ENCODE measurements at regions not wholly inside any gene's neighbourhood (a gene's known extent, or its start where the extent isn't known, plus 50 kb on each side); places are given as distances from the start of the nearest gene placed in this dataset.
"Not testable (repeated sequence)": the region's sequence is repeated elsewhere in the genome, so short reads cannot be mapped to it uniquely, and the experiment has no call there.

DNA sequence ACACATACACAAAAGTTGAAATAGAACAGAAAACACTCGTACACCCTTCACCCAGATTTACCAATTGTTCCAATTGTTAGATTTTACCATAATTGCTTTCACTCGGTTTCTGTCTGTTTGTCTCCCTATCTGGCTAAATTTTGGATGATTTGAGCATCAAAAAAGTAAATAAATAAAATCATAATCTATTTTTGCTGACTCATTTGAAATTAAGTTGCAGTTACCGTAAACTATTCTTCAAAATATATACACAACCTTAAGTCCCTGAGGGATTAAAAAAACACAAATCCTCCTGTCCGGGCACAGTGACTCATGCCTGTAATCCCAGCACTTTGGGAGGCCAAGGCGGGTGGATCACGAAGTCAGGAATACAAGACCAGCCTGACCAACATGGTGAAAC lies 81.3 kb upstream of the SYT9 start:
- no peaks in the 10 kb centered on the region for H3K27me3 ChIP-seq (ENCODE audit: insufficient read depth, low read length)
- CTCF ChIA-PET (ENCODE audit: partially characterized antibody), result no interaction called here
- no peaks in the 10 kb centered on the region for H3K9me3 ChIP-seq (ENCODE audit: control insufficient read depth in 1 of 2, low read length in 2 of 2)
- no peak overlapping the region for H3K4me3 ChIP-seq (ENCODE audit: low read length in 2 of 2)
- no peak overlapping the region for H3K27ac ChIP-seq (ENCODE audit: low read depth, low read length)
- no peaks in the 10 kb centered on the region for H3K4me1 ChIP-seq (ENCODE audit: insufficient read depth, low read length)
- no peaks in the 10 kb centered on the region for H3K4me1 Mint-ChIP-seq
- intact Hi-C loops (cut with micrococcal nuclease), result no loop called here
- DNase-seq, result no peak
- no peaks in the 10 kb centered on the region for H3K36me3 ChIP-seq (ENCODE audit: insufficient read depth, low read length)
- no peak overlapping the region for H3K27ac Mint-ChIP-seq
- no peak overlapping the region for H3K4me3 Mint-ChIP-seq
- no peaks in the 10 kb centered on the region for H3K36me3 Mint-ChIP-seq
- peaks cover 0 to 12% of the 10 kb centered on the region in 2 donors for H3K27me3 Mint-ChIP-seq
- POLR2A ChIA-PET (ENCODE audit: partially characterized antibody), result no interaction called here
- H3K9me3 Mint-ChIP-seq, result no peaks in the 10 kb centered on the region

GRCh38 chr11:7175007-7175406 lies 76.7 kb upstream of the SYT9 start:
- Mint-ChIP-seq H3K4me3 (no peak overlapping the region), H3K36me3 (no peaks in the 10 kb centered on the region), H3K4me1 (no peaks in the 10 kb centered on the region), H3K27ac (no peak overlapping the region), H3K9me3 (peaks cover 0 to 5% (median 0%) of the 10 kb centered on the region in 8 donors), H3K27me3 (peaks cover 0 to 13% of the 10 kb centered on the region in 2 donors)
- Histone ChIP-seq H3K27me3 (ENCODE audit: insufficient read depth, low read length) (no peaks in the 10 kb centered on the region), H3K36me3 (ENCODE audit: insufficient read depth, low read length) (no peaks in the 10 kb centered on the region), H3K27ac (ENCODE audit: low read depth, low read length) (no peak overlapping the region), H3K9me3 (ENCODE audit: control insufficient read depth in 1 of 2, low read length in 2 of 2) (no peaks in the 10 kb centered on the region), H3K4me1 (ENCODE audit: insufficient read depth, low read length) (no peaks in the 10 kb centered on the region), H3K4me3 (ENCODE audit: low read length in 2 of 2) (no peak overlapping the region)
- ChIA-PET POLR2A (ENCODE audit: partially characterized antibody) (no interaction called here), CTCF (ENCODE audit: partially characterized antibody) (no interaction called here)
- DNase-seq, result no peak
- intact Hi-C loops (cut with micrococcal nuclease), result no loop called here

DNA sequence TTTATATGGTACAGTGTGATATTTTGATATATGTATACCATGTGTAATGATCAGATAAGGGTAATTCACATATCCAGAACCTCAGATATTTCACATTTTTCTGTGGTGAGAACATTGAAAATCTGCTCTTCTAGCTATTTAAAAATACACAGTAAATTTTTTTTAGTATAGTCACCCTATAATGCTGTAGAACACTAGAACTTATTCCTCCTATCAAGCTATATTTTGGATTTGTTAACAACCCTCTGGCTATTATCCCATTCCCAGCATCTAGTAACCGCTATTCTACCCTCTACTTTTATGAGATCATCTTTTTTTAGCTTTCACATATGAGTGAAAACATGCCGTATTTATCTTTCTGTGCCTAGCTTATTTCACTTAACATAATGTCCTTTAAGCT lies 65.5 kb upstream of the SYT9 start:
- H3K27me3 Mint-ChIP-seq, result peaks cover 0 to 3% of the 10 kb centered on the region in 2 donors
- ChIA-PET POLR2A (ENCODE audit: partially characterized antibody) (no interaction called here), CTCF (ENCODE audit: partially characterized antibody) (interaction anchor here (1.1 kb wide), 1 partner anchor 9 kb away, joined by 3 read pairs; no protein-coding TSS in a partner anchor)
- H3K4me3 Mint-ChIP-seq, result no peak overlapping the region
- H3K36me3 ChIP-seq (ENCODE audit: insufficient read depth, low read length), result no peaks in the 10 kb centered on the region
- no peak overlapping the region for H3K4me3 ChIP-seq (ENCODE audit: low read length in 2 of 2)
- no peaks in the 10 kb centered on the region for H3K27me3 ChIP-seq (ENCODE audit: insufficient read depth, low read length)
- no peaks in the 10 kb centered on the region for H3K9me3 ChIP-seq (ENCODE audit: control insufficient read depth in 1 of 2, low read length in 2 of 2)
- no peak overlapping the region for H3K27ac ChIP-seq (ENCODE audit: low read depth, low read length)
- H3K36me3 Mint-ChIP-seq, result no peaks in the 10 kb centered on the region
- no peak overlapping the region for H3K27ac Mint-ChIP-seq
- no peak for DNase-seq
- H3K9me3 Mint-ChIP-seq, result peaks cover 3 to 13% (median 5%) of the 10 kb centered on the region in 8 donors
- H3K4me1 ChIP-seq (ENCODE audit: insufficient read depth, low read length), result no peaks in the 10 kb centered on the region
- H3K4me1 Mint-ChIP-seq, result no peaks in the 10 kb centered on the region
- intact Hi-C loops (cut with micrococcal nuclease), result no loop called here

DNA sequence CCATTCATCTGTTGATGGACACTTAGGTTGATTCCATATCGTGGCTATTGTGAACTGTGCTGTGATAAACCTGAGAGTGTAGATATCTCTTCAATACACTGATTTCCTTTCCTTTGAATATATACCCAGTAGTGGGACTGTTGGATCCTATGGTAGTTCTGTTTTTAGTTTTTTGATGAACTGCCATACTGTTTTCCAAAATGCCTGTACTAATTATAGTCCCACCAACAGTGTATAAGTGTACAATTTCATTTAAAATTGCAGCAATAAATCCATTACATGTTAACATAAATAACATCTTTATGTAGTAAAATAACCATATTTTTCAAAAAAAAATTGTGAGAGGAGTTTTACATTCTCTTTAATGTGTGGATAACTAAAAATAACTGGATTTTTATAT lies 65.0 kb upstream of the SYT9 start:
- Histone ChIP-seq H3K27me3 (ENCODE audit: insufficient read depth, low read length) (no peaks in the 10 kb centered on the region), H3K4me1 (ENCODE audit: insufficient read depth, low read length) (no peaks in the 10 kb centered on the region), H3K27ac (ENCODE audit: low read depth, low read length) (no peak overlapping the region), H3K36me3 (ENCODE audit: insufficient read depth, low read length) (no peaks in the 10 kb centered on the region), H3K4me3 (ENCODE audit: low read length in 2 of 2) (no peak overlapping the region), H3K9me3 (ENCODE audit: control insufficient read depth in 1 of 2, low read length in 2 of 2) (no peaks in the 10 kb centered on the region)
- intact Hi-C loops (cut with micrococcal nuclease), result no loop called here
- Mint-ChIP-seq H3K27me3 (peaks cover 0 to 3% of the 10 kb centered on the region in 2 donors), H3K36me3 (no peaks in the 10 kb centered on the region), H3K4me3 (no peak overlapping the region), H3K9me3 (peaks cover 3 to 13% (median 5%) of the 10 kb centered on the region in 8 donors), H3K4me1 (no peaks in the 10 kb centered on the region), H3K27ac (no peak overlapping the region)
- ChIA-PET POLR2A (ENCODE audit: partially characterized antibody) (no interaction called here), CTCF (ENCODE audit: partially characterized antibody) (interaction anchor here (1.1 kb wide), 1 partner anchor 9 kb away, joined by 3 read pairs; no protein-coding TSS in a partner anchor)
- DNase-seq, result no peak

DNA sequence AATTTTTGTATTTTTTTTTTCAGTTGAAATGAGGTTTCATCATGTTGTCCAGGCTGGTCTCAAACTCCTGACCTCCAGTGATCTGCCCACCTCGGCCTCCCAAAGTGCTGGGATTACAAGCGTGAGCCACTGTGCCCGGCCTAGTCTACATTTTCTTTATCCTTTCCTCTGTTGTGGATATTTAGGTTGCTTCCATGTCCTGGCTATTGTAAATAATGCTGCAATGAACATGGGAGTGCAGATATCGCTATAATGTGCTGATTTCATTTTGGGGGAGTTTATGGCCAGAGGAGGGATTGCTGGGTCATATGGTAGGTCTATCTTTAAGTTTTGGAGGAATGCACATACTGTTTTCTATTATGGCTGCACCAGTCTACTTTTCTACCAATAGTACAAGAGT lies 58.9 kb upstream of the SYT9 start:
- H3K9me3 Mint-ChIP-seq; H3K27ac ChIP-seq (ENCODE audit: low read depth, low read length); DNase-seq; CTCF ChIA-PET (ENCODE audit: partially characterized antibody); H3K4me3 Mint-ChIP-seq; H3K4me3 ChIP-seq (ENCODE audit: low read length in 2 of 2); intact Hi-C loops (cut with micrococcal nuclease); H3K36me3 ChIP-seq (ENCODE audit: insufficient read depth, low read length); H3K4me1 Mint-ChIP-seq; H3K27ac Mint-ChIP-seq; H3K4me1 ChIP-seq (ENCODE audit: insufficient read depth, low read length); H3K9me3 ChIP-seq (ENCODE audit: control insufficient read depth in 1 of 2, low read length in 2 of 2); H3K27me3 Mint-ChIP-seq; H3K27me3 ChIP-seq (ENCODE audit: insufficient read depth, low read length); POLR2A ChIA-PET (ENCODE audit: partially characterized antibody); H3K36me3 Mint-ChIP-seq: not testable (repeated sequence)

GRCh38 chr11:7196396-7197146 lies 55.1 kb upstream of the SYT9 start:
- DNase-seq, result no peak
- no peaks in the 10 kb centered on the region for H3K36me3 Mint-ChIP-seq
- Histone ChIP-seq H3K36me3 (ENCODE audit: insufficient read depth, low read length) (no peaks in the 10 kb centered on the region), H3K4me3 (ENCODE audit: low read length in 2 of 2) (no peak overlapping the region), H3K4me1 (ENCODE audit: insufficient read depth, low read length) (no peaks in the 10 kb centered on the region), H3K27ac (ENCODE audit: low read depth, low read length) (no peak overlapping the region), H3K9me3 (ENCODE audit: control insufficient read depth in 1 of 2, low read length in 2 of 2) (no peaks in the 10 kb centered on the region), H3K27me3 (ENCODE audit: insufficient read depth, low read length) (no peaks in the 10 kb centered on the region)
- POLR2A ChIA-PET (ENCODE audit: partially characterized antibody), result no interaction called here
- CTCF ChIA-PET (ENCODE audit: partially characterized antibody), result no interaction called here
- intact Hi-C loops (cut with micrococcal nuclease), result no loop called here
- H3K4me3 Mint-ChIP-seq, result no peak overlapping the region
- no peak overlapping the region for H3K27ac Mint-ChIP-seq
- peaks cover 2 to 5% of the 10 kb centered on the region in 2 donors for H3K27me3 Mint-ChIP-seq
- no peaks in the 10 kb centered on the region for H3K9me3 Mint-ChIP-seq
- no peaks in the 10 kb centered on the region for H3K4me1 Mint-ChIP-seq

DNA sequence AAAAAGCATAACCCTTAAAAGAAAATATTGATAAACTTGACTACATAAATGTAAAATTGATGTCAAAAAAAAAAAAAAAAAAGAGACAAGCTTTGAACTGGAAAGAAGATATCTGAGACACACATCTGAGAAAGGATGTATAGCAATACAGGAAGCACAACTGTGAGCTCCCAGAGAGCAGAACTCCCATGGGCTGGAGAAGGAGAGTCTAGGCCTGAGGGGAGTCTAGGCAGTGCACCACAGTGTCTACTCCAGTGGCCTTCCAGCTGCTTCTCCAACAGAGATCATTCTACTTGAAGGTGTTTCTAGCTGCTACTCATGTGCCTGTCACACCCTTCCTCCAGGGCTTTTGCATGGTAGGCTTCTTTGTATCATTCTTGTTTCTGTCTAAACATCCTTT lies 54.2 kb upstream of the SYT9 start:
- Mint-ChIP-seq H3K9me3 (no peaks in the 10 kb centered on the region), H3K27ac (no peak overlapping the region), H3K36me3 (no peaks in the 10 kb centered on the region), H3K4me3 (no peak overlapping the region), H3K4me1 (no peaks in the 10 kb centered on the region), H3K27me3 (peaks cover 2 to 5% of the 10 kb centered on the region in 2 donors)
- ChIA-PET POLR2A (ENCODE audit: partially characterized antibody) (no interaction called here), CTCF (ENCODE audit: partially characterized antibody) (no interaction called here)
- Histone ChIP-seq H3K27me3 (ENCODE audit: insufficient read depth, low read length) (no peaks in the 10 kb centered on the region), H3K4me3 (ENCODE audit: low read length in 2 of 2) (no peak overlapping the region), H3K36me3 (ENCODE audit: insufficient read depth, low read length) (no peaks in the 10 kb centered on the region), H3K4me1 (ENCODE audit: insufficient read depth, low read length) (no peaks in the 10 kb centered on the region), H3K27ac (ENCODE audit: low read depth, low read length) (no peak overlapping the region), H3K9me3 (ENCODE audit: control insufficient read depth in 1 of 2, low read length in 2 of 2) (no peaks in the 10 kb centered on the region)
- no peak for DNase-seq
- intact Hi-C loops (cut with micrococcal nuclease), result no loop called here

Measured in CD4-positive, alpha-beta memory T cell (primary cell).